ENCODE measurements at regions not wholly inside any gene's neighbourhood (a gene's known extent, or its start where the extent isn't known, plus 50 kb on each side); places are given as distances from the start of the nearest gene placed in this dataset.

DNA sequence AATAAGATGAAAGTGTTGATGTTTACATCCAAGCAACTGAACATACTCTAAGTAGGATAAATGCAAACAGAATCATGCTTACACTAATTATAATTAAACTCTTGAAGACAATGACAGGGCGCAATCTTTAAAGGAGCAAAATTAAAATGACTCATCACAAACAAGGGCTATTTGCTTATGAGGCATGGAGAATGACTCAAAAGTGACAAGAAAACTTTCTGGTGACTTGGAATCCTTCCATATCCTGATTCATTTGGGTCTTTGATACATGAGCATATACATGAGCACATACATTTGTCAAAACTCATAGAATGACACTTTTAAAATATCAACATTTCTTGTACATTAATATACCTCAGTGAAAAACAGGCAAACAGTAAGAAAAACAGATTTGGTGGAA is 1632.3 kb downstream of the KCNT2 start:
- H3K4me3 ChIP-seq (ENCODE audit: low read depth, low read length): no peak overlapping the region
- TF ChIP-seq, protein P1, sequence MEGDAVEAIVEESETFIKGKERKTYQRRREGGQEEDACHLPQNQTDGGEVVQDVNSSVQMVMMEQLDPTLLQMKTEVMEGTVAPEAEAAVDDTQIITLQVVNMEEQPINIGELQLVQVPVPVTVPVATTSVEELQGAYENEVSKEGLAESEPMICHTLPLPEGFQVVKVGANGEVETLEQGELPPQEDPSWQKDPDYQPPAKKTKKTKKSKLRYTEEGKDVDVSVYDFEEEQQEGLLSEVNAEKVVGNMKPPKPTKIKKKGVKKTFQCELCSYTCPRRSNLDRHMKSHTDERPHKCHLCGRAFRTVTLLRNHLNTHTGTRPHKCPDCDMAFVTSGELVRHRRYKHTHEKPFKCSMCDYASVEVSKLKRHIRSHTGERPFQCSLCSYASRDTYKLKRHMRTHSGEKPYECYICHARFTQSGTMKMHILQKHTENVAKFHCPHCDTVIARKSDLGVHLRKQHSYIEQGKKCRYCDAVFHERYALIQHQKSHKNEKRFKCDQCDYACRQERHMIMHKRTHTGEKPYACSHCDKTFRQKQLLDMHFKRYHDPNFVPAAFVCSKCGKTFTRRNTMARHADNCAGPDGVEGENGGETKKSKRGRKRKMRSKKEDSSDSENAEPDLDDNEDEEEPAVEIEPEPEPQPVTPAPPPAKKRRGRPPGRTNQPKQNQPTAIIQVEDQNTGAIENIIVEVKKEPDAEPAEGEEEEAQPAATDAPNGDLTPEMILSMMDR (IDR thresholded peaks at IDR 0.05; ENCODE audit: insufficient read depth, low read depth, low read length, missing control alignments): no peak
- no peak for DNase-seq (ENCODE audit: low read depth)

- TF ChIP-seq, protein P1 (IDR thresholded peaks at IDR 0.05; ENCODE audit: insufficient read depth, low read depth, low read length, missing control alignments): no peak
- DNase-seq (ENCODE audit: low read depth): no peak
- H3K4me3 ChIP-seq (ENCODE audit: low read depth, low read length): no peak overlapping the region
These were observed 1639.3 kb downstream of the KCNT2 start for GRCh38 chr1:194968916-194969315.

DNA sequence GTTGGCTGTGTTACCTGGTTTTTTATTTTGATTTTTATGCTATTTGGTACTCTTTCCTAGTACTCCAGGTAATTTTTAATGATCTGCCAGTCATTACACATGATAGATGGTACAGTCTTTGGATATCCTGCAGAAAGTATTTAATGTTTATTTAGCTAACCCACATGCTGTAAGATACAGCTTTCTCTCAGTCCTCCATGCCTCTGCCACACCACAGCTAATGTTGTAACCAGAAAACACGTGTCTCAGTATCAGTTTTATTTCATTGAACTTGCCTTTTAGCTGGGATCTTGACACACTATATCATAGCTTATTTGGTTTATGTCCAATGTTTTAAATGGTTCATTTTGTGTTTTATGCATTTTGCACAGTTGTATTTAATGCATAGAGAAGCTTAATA is 1648.4 kb downstream of the KCNT2 start:
- no peak for DNase-seq (ENCODE audit: low read depth)
- TF ChIP-seq, protein P1 (IDR thresholded peaks at IDR 0.05; ENCODE audit: insufficient read depth, low read depth, low read length, missing control alignments): no peak
- H3K4me3 ChIP-seq (ENCODE audit: low read depth, low read length): no peak overlapping the region

- TF ChIP-seq, protein P1 (IDR thresholded peaks at IDR 0.05; ENCODE audit: insufficient read depth, low read depth, low read length, missing control alignments): no peak
- DNase-seq (ENCODE audit: low read depth): no peak
- no peak overlapping the region for H3K4me3 ChIP-seq (ENCODE audit: low read depth, low read length)
These were observed 1656.1 kb downstream of the KCNT2 start for GRCh38 chr1:194952171-194952570.

- TF ChIP-seq, protein P1 (IDR thresholded peaks at IDR 0.05; ENCODE audit: insufficient read depth, low read depth, low read length, missing control alignments): no peak
- no peak overlapping the region for H3K4me3 ChIP-seq (ENCODE audit: low read depth, low read length)
- DNase-seq (ENCODE audit: low read depth): no peak
These were observed 1657.7 kb downstream of the KCNT2 start for GRCh38 chr1:194950584-194950983.

GRCh38 chr1:194940336-194941030 is 1667.8 kb downstream of the KCNT2 start:
- no peak overlapping the region for H3K4me3 ChIP-seq (ENCODE audit: low read depth, low read length)
- no peak for DNase-seq (ENCODE audit: low read depth)
- TF ChIP-seq, protein P1 (IDR thresholded peaks at IDR 0.05; ENCODE audit: insufficient read depth, low read depth, low read length, missing control alignments): no peak

- no peak for DNase-seq (ENCODE audit: low read depth)
- TF ChIP-seq, protein P1 (IDR thresholded peaks at IDR 0.05; ENCODE audit: insufficient read depth, low read depth, low read length, missing control alignments): peak; percentile 13
- H3K4me3 ChIP-seq (ENCODE audit: low read depth, low read length): no peak overlapping the region
These were observed 1672.4 kb downstream of the KCNT2 start for GRCh38 chr1:194935864-194936263.
